OCI-LY1 (cell line): ENCODE measurements at regions not wholly inside any gene's neighbourhood (a gene's known extent, or its start where the extent isn't known, plus 50 kb on each side); places are given as distances from the start of the nearest gene placed in this dataset.

Experiments
- H2AFZ ChIP-seq: fragments of 200-600 bp; sonication (generic), shearing (Covaris generic); 2 replicates; pipeline ENCODE4 v1.6.0; 2014; ENCODE audit warnings: antibody characterized with exemption, mild to moderate bottlenecking, low read length
- H3F3A ChIP-seq: fragments of 200-600 bp; sonication (generic), shearing (Covaris generic); 2 replicates; pipeline ENCODE4 v1.6.0; 2014; ENCODE audit warnings: mild to moderate bottlenecking, antibody characterized with exemption, low read length, moderate library complexity; ENCODE audit not compliant: insufficient read depth
- H3K27ac ChIP-seq: fragments of 200-600 bp; sonication (generic); 2 replicates; pipeline ENCODE4 v1.5.1; 2014; ENCODE audit warnings: low read length, mixed run types, mild to moderate bottlenecking, low read depth; ENCODE audit not compliant: poor library complexity, severe bottlenecking
- H3K27me3 ChIP-seq: fragments of 200-600 bp; sonication (generic); 2 replicates; pipeline ENCODE4 v1.6.0; 2014; ENCODE audit warnings: antibody characterized with exemption, mild to moderate bottlenecking, low read length, moderate library complexity; ENCODE audit not compliant: insufficient read depth
- H3K36me3 ChIP-seq: fragments of 200-600 bp; sonication (generic); 2 replicates; pipeline ENCODE4 v1.6.1; 2014; ENCODE audit warnings: mild to moderate bottlenecking, antibody characterized with exemption, low read length, moderate library complexity, mixed read lengths; ENCODE audit not compliant: insufficient read depth
- H3K4me1 ChIP-seq: fragments of 200-600 bp; sonication (generic); 2 replicates; pipeline ENCODE4 v1.5.1; 2014; ENCODE audit warnings: mild to moderate bottlenecking, low read length, moderate library complexity; ENCODE audit not compliant: insufficient read depth, severe bottlenecking
- H3K4me2 ChIP-seq: fragments of 200-600 bp; sonication (generic), shearing (Covaris generic); 2 replicates; pipeline ENCODE4 v1.6.1; 2014; ENCODE audit warnings: low read length
- H3K4me3 ChIP-seq: fragments of 200-600 bp; sonication (generic); 2 replicates; pipeline ENCODE4 v1.5.1; 2014; ENCODE audit warnings: low read length, low read depth, mild to moderate bottlenecking, mixed read lengths; ENCODE audit not compliant: poor library complexity, severe bottlenecking
- H3K79me2 ChIP-seq: fragments of 200-600 bp; shearing (Covaris generic); 2 replicates; pipeline ENCODE4 v1.6.1; 2016; ENCODE audit warnings: mixed run types, low read length, mixed read lengths; ENCODE audit not compliant: insufficient read depth
- H3K9ac ChIP-seq: fragments of 200-600 bp; sonication (generic), shearing (Covaris generic); 2 replicates; pipeline ENCODE4 v1.6.1; 2014; ENCODE audit warnings: mild to moderate bottlenecking, low read length, mixed read lengths
- H3K9me2 ChIP-seq: fragments of 200-600 bp; sonication (generic), shearing (Covaris generic); 2 replicates; pipeline ENCODE4 v1.6.1; 2014; ENCODE audit warnings: low read depth, mild to moderate bottlenecking, low read length, mixed read lengths
- H3K9me3 ChIP-seq: fragments of 200-600 bp; shearing (Covaris generic); 2 replicates; pipeline ENCODE4 v1.6.1; 2014; ENCODE audit warnings: low read length, mixed read lengths
- H4K20me1 ChIP-seq: fragments of 200-600 bp; sonication (generic), shearing (Covaris generic); 2 replicates; pipeline ENCODE4 v1.6.0; 2016; ENCODE audit warnings: mild to moderate bottlenecking, low read length; ENCODE audit not compliant: insufficient read depth
- EZH2 ChIP-seq: fragments of 200-600 bp; sonication (generic), shearing (Covaris generic); IDR thresholded peaks from 2 replicates; pipeline ENCODE4 v1.8.0; 2017; ENCODE audit warnings: borderline replicate concordance, mixed run types, mild to moderate bottlenecking, antibody characterized with exemption, low read length, moderate library complexity, mixed read lengths
- TF ChIP-seq, protein P1 (sequence below): fragments of 200-600 bp; sonication (generic), shearing (Covaris generic); IDR thresholded peaks from 2 replicates; pipeline ENCODE4 v1.5.1; 2017; ENCODE audit warnings: mild to moderate bottlenecking, antibody characterized with exemption, low read length, moderate library complexity, mixed read lengths

DNA sequence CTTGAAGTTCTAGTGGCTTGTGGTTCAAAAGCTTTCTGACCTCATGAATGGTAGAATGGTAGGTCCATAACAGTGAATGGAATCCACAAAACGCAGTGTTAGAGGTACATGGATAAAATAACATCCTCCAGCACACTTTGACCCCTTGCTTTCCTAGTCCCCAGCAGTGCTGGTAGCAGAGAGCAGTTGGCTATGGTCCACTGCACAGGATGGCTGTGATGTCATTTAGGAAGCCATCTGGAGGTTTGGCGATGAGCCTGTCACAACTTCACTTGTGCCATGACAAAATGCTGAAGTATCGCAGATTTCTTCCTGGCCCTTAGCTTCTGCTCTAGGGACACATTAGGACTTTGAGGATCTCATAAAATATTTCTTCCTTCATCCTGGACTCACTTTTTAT lies 300.0 kb upstream of the FZD8 start:
- H3K9ac ChIP-seq: no peak overlapping the region
- H2AFZ ChIP-seq: no peak overlapping the region
- no peak overlapping the region for H3K4me3 ChIP-seq
- H3K27ac ChIP-seq: no peak overlapping the region
- no peaks in the 10 kb centered on the region for H3F3A ChIP-seq
- H3K36me3 ChIP-seq: no peaks in the 10 kb centered on the region
- no peak overlapping the region for H3K4me2 ChIP-seq
- H3K9me2 ChIP-seq: no peaks in the 10 kb centered on the region
- TF ChIP-seq, protein P1, sequence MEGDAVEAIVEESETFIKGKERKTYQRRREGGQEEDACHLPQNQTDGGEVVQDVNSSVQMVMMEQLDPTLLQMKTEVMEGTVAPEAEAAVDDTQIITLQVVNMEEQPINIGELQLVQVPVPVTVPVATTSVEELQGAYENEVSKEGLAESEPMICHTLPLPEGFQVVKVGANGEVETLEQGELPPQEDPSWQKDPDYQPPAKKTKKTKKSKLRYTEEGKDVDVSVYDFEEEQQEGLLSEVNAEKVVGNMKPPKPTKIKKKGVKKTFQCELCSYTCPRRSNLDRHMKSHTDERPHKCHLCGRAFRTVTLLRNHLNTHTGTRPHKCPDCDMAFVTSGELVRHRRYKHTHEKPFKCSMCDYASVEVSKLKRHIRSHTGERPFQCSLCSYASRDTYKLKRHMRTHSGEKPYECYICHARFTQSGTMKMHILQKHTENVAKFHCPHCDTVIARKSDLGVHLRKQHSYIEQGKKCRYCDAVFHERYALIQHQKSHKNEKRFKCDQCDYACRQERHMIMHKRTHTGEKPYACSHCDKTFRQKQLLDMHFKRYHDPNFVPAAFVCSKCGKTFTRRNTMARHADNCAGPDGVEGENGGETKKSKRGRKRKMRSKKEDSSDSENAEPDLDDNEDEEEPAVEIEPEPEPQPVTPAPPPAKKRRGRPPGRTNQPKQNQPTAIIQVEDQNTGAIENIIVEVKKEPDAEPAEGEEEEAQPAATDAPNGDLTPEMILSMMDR: no peak
- TF ChIP-seq EZH2: no peak
- H3K4me1 ChIP-seq: no peaks in the 10 kb centered on the region
- no peaks in the 10 kb centered on the region for H3K9me3 ChIP-seq
- H3K79me2 ChIP-seq: no peaks in the 10 kb centered on the region
- H3K27me3 ChIP-seq: no peaks in the 10 kb centered on the region
- no peaks in the 10 kb centered on the region for H4K20me1 ChIP-seq

DNA sequence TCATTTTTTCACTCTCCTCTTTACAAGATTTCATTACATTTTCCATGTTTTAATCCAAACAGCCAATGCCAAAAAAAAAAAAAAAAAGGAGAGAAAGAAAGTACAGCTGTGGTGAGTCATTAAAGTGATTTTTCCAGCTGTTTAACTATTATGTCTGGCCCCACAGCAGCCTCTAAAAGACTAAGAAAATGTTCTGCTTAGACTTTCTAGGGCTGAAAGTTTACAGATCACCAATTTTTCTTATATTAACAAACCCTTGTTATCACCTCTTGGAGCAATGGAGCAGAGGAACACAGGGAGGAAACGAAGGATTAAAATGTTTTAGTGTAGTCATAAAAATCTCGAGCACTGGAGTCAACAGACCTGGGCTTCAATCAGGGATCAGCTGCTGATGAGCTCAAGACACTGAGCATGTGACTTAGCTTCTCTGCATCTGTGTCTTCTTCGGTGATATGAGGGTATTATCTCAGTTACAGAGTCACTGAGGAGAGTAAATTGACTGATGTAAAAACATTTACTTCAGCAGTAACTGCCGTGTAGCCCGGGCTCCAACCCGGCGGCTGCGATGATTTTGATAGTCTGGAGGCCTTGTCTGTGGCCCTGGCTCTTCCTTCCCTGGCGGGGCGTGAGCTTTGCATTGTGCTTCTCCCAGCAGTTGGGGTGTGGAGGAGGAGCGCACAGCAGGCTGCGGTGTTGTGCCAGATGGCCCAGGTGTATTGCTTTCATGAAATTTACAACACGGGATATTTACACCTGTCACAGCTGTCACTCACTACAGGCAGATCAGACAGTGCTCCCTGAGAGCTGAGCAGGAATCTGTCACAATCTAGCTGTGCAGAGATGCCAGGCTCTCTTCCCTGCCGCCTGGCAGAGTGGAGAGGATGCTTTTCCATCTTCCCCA lies 298.3 kb upstream of the FZD8 start:
- Histone ChIP-seq H3K27ac (no peak overlapping the region), H3K36me3 (no peaks in the 10 kb centered on the region), H3K9me3 (no peaks in the 10 kb centered on the region), H3K79me2 (no peaks in the 10 kb centered on the region), H3K27me3 (no peaks in the 10 kb centered on the region), H4K20me1 (no peaks in the 10 kb centered on the region), H3K4me2 (no peak overlapping the region), H3F3A (no peaks in the 10 kb centered on the region), H3K4me1 (no peaks in the 10 kb centered on the region), H3K4me3 (no peak overlapping the region), H3K9me2 (no peaks in the 10 kb centered on the region), H3K9ac (no peak overlapping the region), H2AFZ (no peak overlapping the region)
- TF ChIP-seq, protein P1: no peak
- TF ChIP-seq EZH2: no peak

DNA sequence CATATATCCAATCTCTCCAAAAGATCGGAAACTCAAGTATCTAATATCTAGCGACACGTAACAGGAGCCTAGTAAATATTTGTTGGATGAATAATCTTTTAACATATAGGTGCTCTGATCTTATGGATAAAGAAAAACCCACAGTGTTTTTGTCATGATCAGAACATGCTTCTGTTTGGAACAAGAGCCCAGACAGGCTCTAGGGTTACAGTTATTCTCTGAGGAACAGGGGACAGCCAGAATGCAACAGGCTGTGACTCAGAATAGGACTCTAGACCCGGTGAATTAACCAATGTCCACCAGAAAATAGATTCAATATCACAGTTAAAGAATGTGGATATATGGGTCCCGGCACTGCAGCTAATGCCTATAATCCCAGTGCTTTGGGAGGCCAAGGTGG lies 296.1 kb upstream of the FZD8 start:
- Histone ChIP-seq H3K9me2 (no peaks in the 10 kb centered on the region), H3K4me3 (no peak overlapping the region), H3K27ac (no peak overlapping the region), H3K4me1 (no peaks in the 10 kb centered on the region), H3K4me2 (no peak overlapping the region), H4K20me1 (no peaks in the 10 kb centered on the region), H3K9me3 (no peaks in the 10 kb centered on the region), H3K79me2 (no peaks in the 10 kb centered on the region), H3K9ac (no peak overlapping the region), H2AFZ (no peak overlapping the region), H3K27me3 (no peaks in the 10 kb centered on the region), H3F3A (no peaks in the 10 kb centered on the region), H3K36me3 (no peaks in the 10 kb centered on the region)
- TF ChIP-seq, protein P1: no peak
- TF ChIP-seq EZH2: no peak
